ENCODE measurements at regions not wholly inside any gene's neighbourhood (a gene's known extent, or its start where the extent isn't known, plus 50 kb on each side); places are given as distances from the start of the nearest gene placed in this dataset.

DNA sequence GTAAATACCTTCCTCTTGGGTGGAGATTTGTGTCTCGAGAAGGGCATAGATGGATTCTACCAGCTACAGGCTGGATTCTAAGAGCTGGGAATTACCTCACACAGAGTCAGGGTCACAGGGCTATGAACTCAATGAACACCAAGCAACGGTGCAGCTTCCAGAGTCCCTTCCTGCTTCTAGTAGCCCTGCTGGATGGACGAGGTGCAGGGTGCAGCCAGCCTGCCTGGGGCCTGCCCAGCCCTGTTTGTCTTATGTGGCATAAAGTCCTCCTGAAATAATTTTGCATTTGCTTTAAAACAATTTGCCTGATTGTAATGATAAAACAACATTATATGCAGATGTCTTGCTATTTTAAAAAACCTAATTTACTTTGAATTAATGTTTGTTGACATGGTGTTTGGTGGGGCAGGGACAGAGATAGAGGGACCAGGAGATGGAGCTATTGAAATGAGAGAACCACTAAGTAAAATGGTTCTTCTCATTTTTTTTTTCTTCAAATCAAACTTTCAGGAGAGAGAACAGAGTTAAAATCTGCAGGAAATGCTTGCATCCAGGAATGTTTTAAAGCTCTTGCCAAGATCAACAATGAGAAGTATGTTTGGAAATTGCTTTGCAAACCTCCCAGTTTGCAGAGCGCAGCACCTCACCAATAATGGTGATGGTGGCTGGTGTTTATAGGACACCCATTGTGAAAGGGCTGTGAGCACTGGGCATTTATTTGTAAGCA lies 305.4 kb upstream of the PODXL start:
- Mint-ChIP-seq H3K27ac (no peak overlapping the region), H3K36me3 (ENCODE audit: low read depth) (no peaks in the 10 kb centered on the region), H3K4me1 (no peaks in the 10 kb centered on the region), H3K9me3 (no peaks in the 10 kb centered on the region), H3K27me3 (no peaks in the 10 kb centered on the region), H3K4me3 (no peak overlapping the region)
- ChIA-PET POLR2A (interaction anchor here (0.6 kb wide), 1 partner anchor 414 kb away, joined by 3 read pairs; no protein-coding TSS in a partner anchor), CTCF (no interaction called here)
- DNase-seq = no peak

DNA sequence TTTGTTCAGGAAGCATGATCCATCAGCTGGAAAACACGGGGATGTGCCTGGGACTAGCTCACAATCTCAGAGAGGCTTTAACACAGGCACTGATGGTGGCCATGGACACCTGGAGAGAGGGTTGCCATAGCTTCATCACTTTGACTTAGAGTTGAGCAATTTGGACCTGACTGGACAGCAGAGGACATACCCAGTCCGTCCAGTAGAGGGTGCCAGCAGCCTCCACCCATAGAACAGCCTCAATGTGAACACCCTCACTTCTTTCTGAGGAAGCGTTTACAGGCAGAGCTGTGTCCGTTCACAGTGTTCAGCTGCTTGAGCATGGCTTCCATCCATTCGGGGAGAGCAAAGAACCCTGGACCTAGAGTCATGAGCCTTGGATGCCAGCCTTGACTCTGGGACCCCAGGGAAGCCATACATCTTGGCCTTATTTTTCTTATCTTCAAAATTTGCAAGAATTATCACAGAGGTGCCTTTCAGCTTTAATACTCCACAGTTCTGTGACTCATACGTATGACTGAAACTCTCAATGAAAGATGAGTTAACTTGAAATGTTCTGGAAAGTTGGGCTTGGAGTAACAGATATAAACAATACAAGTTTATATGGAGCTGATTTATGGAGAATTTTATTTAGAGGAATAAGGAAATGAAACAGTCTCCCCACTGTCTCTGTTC lies 302.9 kb upstream of the PODXL start:
- no peak overlapping the region for H3K4me3 Mint-ChIP-seq

DNA sequence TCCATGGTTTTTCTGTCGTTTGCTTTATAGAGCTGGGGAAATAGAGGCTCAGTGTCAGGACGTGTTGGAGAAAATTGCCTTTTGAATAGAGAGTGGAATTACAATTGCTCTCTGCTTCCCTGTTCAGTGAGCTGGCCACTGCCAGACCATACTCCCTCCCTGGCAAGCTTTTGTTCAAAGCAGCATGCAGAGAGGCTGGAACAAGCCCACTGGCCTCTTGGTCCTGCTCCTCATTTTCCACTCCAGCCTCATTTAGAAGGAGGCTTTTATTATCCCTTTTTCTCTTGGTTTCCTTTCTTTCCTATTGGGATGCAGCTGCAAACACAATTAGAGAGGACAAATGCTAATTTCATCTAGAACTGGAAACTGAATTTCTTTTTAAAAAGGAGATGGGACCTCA lies 302.2 kb upstream of the PODXL start:
- Mint-ChIP-seq H3K4me1 (no peaks in the 10 kb centered on the region), H3K9me3 (peaks cover 6% of the 10 kb centered on the region), H3K4me3 (no peak overlapping the region), H3K27ac (no peak overlapping the region), H3K27me3 (no peaks in the 10 kb centered on the region), H3K36me3 (ENCODE audit: low read depth) (no peaks in the 10 kb centered on the region)
- CTCF ChIA-PET = interaction anchor here (1.0 to 1.2 kb wide), 2 partner anchors 10 to 193 kb away, joined by 3 to 5 read pairs; no protein-coding TSS in a partner anchor
- DNase-seq = no peak
- POLR2A ChIA-PET = no interaction called here

More for the DNA sequence above, 302.9 kb upstream of the PODXL start:
- H3K9me3 Mint-ChIP-seq = peaks cover 3% of the 10 kb centered on the region
- no peaks in the 10 kb centered on the region for H3K4me1 Mint-ChIP-seq
- POLR2A ChIA-PET = no interaction called here
- H3K27ac Mint-ChIP-seq = no peak overlapping the region
- peak; percentile 50 for DNase-seq
- CTCF ChIA-PET = interaction anchor here (0.6 to 1.2 kb wide), 3 partner anchors 11 to 192 kb away, joined by 3 to 5 read pairs (median 3); no protein-coding TSS in a partner anchor
- H3K27me3 Mint-ChIP-seq = no peaks in the 10 kb centered on the region
- H3K36me3 Mint-ChIP-seq (ENCODE audit: low read depth) = no peaks in the 10 kb centered on the region

DNA sequence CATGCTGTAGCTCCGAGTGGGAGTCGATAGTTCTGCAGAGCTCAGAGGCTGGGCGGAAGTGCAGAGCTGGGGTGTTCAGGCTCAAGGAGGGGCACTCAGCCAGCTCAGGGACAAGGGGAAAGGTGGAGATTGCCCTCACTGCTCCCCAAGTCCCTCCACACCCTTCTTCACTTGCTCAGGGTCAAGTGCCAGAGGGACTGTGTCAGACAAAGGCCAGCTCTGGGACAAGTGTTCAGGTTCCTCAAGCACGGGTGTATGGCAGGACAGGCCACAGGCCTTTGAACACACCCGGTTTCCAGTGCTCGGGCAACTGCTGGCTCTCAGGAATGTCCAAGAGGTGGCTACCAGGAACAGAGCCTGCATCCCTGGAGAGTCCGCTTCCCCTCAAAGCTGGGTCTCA lies 293.0 kb upstream of the PODXL start:
- DNase-seq = no peak
- H3K27me3 Mint-ChIP-seq = peaks cover 4% of the 10 kb centered on the region
- CTCF ChIA-PET = interaction anchor here (2.2 kb wide), 1 partner anchor 10 kb away, joined by 5 read pairs; no protein-coding TSS in a partner anchor
- POLR2A ChIA-PET = no interaction called here
- H3K4me1 Mint-ChIP-seq = no peaks in the 10 kb centered on the region
- no peak overlapping the region for H3K4me3 Mint-ChIP-seq
- peaks cover 6% of the 10 kb centered on the region for H3K9me3 Mint-ChIP-seq
- no peaks in the 10 kb centered on the region for H3K36me3 Mint-ChIP-seq (ENCODE audit: low read depth)
- no peak overlapping the region for H3K27ac Mint-ChIP-seq

DNA sequence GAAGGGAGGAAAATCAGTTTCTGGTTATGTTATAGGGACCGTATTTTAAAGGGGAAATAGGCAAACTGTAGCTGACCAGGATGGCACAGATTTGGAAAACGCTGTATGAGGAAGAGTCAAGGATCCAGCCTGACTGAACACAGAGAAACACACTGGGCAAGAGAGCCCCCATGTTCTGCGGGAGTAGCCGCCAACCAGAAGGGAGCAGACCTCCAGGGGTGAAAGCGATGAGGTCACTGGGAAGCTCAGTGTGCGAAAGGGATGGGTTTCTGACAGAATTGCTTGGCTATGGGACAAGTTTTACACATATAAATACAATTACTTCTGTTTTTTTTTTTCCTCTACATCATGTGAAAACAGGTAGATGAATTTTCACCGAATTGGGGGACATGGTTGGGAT lies 291.6 kb upstream of the PODXL start:
- Mint-ChIP-seq H3K27ac (no peak overlapping the region), H3K9me3 (no peaks in the 10 kb centered on the region), H3K36me3 (ENCODE audit: low read depth) (no peaks in the 10 kb centered on the region), H3K27me3 (peaks cover 4% of the 10 kb centered on the region), H3K4me3 (no peak overlapping the region), H3K4me1 (no peaks in the 10 kb centered on the region)
- no peak for DNase-seq
- POLR2A ChIA-PET = no interaction called here
- CTCF ChIA-PET = interaction anchor here (2.2 kb wide), 1 partner anchor 11 kb away, joined by 5 read pairs; no protein-coding TSS in a partner anchor

DNA sequence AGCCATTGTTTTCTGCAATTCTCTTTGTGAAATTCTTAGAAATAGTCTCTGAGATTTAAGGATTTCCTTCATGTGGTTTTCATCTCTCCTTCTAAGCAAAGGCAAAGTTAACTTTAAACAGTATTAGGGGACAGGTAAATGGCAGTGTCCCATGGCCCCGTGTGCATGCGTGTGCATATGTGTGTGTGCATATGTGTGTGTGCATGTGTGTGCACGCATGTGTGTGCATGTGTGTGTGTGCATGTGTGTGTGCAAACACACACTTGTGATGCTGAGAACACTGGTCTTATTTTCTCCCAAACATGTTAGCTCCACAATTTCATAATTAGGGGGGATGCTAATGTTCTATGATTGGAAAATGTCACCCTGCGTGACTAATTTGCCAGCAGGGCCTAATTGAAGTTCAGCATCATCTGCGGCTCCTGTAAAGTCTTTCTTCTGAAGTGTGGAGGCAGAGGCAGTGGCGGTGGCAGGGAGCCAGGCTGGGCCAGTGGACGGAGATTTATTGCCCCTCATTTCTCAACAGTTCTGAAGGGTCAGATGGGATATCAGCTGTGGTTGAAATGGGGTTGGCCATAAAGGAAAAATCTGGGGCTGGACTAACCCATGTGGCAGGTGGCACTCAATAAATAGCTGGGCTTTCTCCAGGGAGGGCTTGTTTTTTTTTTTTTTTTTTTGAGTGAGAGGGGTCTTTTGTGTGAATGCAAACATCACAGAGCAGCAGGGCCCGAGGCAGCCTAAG lies 289.3 kb upstream of the PODXL start:
- peaks cover 4% of the 10 kb centered on the region for H3K27me3 Mint-ChIP-seq
- no peak overlapping the region for H3K4me3 Mint-ChIP-seq
- H3K36me3 Mint-ChIP-seq (ENCODE audit: low read depth) = no peaks in the 10 kb centered on the region
- no peaks in the 10 kb centered on the region for H3K9me3 Mint-ChIP-seq
- ChIA-PET POLR2A (no interaction called here), CTCF (interaction anchor here (1.0 kb wide), 1 partner anchor 19 kb away, joined by 3 read pairs; no protein-coding TSS in a partner anchor)
- no peak for DNase-seq
- no peak overlapping the region for H3K27ac Mint-ChIP-seq
- no peaks in the 10 kb centered on the region for H3K4me1 Mint-ChIP-seq

DNA sequence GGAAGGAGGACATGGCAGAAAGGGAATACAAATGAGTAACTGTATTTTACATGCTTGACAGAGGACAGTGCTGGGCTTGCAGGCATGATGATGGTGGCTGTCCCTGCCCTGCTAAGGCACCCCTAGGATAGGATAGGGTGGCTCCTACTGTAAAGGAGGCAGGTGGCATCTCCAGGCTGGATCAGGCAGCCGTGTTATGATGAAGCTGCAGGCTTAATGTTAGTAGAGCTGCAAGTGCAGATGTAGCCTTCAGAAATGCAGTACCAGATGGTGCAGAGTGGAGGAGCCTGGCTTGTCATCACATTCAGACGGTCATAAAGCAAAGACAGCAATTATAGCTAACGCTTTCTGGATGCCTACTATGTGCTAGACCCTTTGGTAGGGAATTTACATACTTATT lies 287.9 kb upstream of the PODXL start:
- Mint-ChIP-seq H3K4me3 (no peak overlapping the region), H3K9me3 (no peaks in the 10 kb centered on the region), H3K36me3 (ENCODE audit: low read depth) (no peaks in the 10 kb centered on the region), H3K4me1 (no peaks in the 10 kb centered on the region), H3K27me3 (peaks cover 8% of the 10 kb centered on the region), H3K27ac (no peak overlapping the region)
- DNase-seq = no peak
- ChIA-PET POLR2A (no interaction called here), CTCF (interaction anchor here (0.6 to 1.0 kb wide), 3 partner anchors 13 to 735 kb away, joined by 3 to 5 read pairs (median 4); no protein-coding TSS in a partner anchor)

DNA sequence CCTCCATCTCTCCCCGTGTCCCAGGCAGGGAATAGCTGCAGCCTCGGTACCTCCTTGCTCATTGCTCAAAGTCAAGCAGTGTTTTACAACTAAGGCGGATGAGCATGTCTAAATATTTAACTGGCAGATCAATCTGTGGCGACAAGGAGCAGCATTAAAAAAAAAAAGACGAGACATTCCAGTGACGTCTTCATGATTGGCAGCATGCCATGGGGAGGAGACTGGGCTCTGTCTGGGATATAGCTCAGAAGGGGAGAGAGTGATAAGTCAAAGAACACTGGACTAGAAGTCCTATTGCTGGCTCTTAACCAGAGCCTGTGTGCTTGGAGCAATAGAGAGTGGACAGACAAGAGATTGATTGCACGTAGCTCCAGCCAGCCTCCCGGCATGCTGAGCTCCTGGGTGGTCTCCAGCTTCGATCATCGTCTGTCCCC lies 287.5 kb upstream of the PODXL start:
- Mint-ChIP-seq H3K27me3 (peaks cover 8% of the 10 kb centered on the region), H3K9me3 (no peaks in the 10 kb centered on the region), H3K4me1 (no peaks in the 10 kb centered on the region), H3K36me3 (ENCODE audit: low read depth) (no peaks in the 10 kb centered on the region), H3K27ac (no peak overlapping the region), H3K4me3 (no peak overlapping the region)
- ChIA-PET POLR2A (no interaction called here), CTCF (interaction anchor here (0.6 to 1.0 kb wide), 3 partner anchors 14 to 736 kb away, joined by 3 to 5 read pairs (median 4); no protein-coding TSS in a partner anchor)
- no peak for DNase-seq

DNA sequence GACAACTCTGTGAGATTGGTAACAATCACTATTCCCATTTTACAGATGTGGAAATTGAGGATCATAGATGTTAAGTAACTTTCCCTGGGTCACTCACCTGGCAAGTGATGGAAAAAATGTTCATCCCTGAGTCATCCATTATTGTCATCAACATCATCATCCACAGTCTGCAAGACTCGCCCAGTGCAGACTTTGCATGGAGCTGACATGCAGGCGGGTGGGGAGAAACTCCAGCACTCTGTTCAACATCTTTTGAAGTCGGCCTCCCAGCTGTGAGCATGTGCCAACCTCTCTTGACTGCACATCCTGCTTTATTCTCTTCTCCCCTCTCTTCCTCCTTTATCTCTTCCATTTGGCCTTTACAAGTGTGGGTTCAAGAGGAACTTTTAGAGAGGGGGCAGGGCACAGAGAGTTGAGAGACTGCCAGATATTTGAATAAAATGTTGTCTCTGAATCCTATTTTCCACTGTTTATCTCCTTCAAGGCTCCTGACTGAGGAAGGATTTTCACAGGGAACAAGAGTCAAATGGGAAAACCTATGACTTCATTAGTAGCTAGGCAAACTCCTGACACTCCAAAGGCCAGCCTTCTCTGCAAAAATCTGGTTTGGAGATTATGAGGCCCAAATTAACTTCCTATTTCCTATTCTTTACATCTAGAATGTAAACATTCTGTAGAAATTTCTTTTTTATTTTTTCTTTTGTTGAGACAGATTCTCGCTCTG lies 283.7 kb upstream of the PODXL start:
- POLR2A ChIA-PET = no interaction called here
- no peak overlapping the region for H3K27ac Mint-ChIP-seq

DNA sequence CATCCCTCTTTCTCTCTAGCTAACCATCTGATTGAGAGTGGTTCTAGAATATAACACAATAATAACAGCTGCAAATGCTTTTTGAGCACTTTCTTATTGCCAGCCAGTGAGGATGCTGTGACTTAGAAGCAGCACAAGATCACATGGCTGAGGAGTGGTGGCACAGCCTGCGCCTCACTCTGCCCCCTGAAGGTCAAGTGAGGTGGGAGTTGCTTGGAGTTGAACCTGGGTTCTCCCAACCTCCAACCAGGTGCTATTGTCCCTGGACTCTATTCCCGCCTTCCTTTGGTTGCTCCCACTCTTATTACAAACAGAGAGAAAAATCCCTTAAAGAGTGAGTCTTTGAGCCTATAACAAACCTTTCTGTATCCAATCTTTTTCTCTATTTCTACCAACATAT lies 280.3 kb upstream of the PODXL start:
- Mint-ChIP-seq H3K27me3 (peaks cover 4% of the 10 kb centered on the region), H3K4me1 (no peaks in the 10 kb centered on the region), H3K36me3 (ENCODE audit: low read depth) (no peaks in the 10 kb centered on the region), H3K4me3 (no peak overlapping the region), H3K27ac (no peak overlapping the region), H3K9me3 (no peaks in the 10 kb centered on the region)
- CTCF ChIA-PET = no interaction called here
- DNase-seq = no peak
- POLR2A ChIA-PET = no interaction called here

More for the DNA sequence above, 283.7 kb upstream of the PODXL start:
- Mint-ChIP-seq H3K27me3 (peaks cover 4% of the 10 kb centered on the region), H3K4me1 (no peaks in the 10 kb centered on the region), H3K36me3 (ENCODE audit: low read depth) (no peaks in the 10 kb centered on the region), H3K4me3 (no peak overlapping the region), H3K9me3 (no peaks in the 10 kb centered on the region)
- no peak for DNase-seq
- CTCF ChIA-PET = no interaction called here

DNA sequence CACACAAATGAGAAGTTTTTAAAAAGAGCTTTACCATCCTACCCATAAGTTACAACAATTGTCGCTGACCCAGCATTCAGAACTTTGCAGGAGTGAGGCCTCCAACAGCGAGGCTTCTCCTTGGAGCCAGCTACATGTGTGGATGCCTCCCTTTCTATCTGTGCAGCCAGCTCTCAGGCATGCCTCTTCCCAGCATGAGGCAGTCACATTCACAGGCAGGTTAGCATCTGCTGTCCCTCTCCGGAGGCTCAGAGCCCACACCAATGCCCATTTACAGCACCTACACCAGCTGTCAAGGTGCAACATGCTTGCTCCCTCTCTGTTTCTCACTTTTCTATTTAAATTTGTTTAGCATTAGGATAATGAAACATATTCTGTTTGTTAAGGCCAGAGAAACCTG lies 278.7 kb upstream of the PODXL start:
- ChIA-PET CTCF (interaction anchor here (1.2 kb wide), 1 partner anchor 14 kb away, joined by 3 read pairs; no protein-coding TSS in a partner anchor), POLR2A (no interaction called here)
- no peaks in the 10 kb centered on the region for H3K4me1 Mint-ChIP-seq

DNA sequence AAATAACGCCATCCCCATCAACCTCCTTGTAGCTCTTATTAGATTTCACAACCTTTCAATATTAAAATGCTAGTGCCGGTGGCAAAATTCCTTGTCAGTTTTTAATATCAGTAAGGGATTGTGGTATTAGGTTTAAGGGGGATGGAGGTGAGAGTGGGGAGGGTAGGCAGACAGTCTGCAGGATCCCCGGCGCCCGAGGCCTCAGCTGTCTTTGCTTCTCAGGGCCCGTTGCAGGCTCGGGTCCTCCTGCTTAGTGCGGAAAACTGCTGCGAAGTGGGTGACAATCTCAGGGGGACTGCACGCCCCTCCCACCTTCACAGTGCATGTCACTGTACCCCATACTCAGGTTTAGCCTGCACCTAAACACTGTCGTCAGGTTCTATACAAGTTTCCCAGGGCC lies 274.3 kb upstream of the PODXL start:
- H3K27ac Mint-ChIP-seq = no peak overlapping the region
- H3K27me3 Mint-ChIP-seq = peaks cover 6% of the 10 kb centered on the region
- H3K4me1 Mint-ChIP-seq = no peaks in the 10 kb centered on the region
- H3K36me3 Mint-ChIP-seq (ENCODE audit: low read depth) = no peaks in the 10 kb centered on the region
- no peak overlapping the region for H3K4me3 Mint-ChIP-seq
- ChIA-PET POLR2A (no interaction called here), CTCF (no interaction called here)
- DNase-seq = no peak
- H3K9me3 Mint-ChIP-seq = no peaks in the 10 kb centered on the region

More for the DNA sequence above, 278.7 kb upstream of the PODXL start:
- no peaks in the 10 kb centered on the region for H3K36me3 Mint-ChIP-seq (ENCODE audit: low read depth)
- peaks cover 6% of the 10 kb centered on the region for H3K27me3 Mint-ChIP-seq
- H3K9me3 Mint-ChIP-seq = no peaks in the 10 kb centered on the region
- no peak overlapping the region for H3K4me3 Mint-ChIP-seq
- DNase-seq = no peak
- no peak overlapping the region for H3K27ac Mint-ChIP-seq

All from activated CD4-positive, alpha-beta T cell treated with anti-CD3 and anti-CD28 coated beads, Interleukin-2, amount 10 ng/mL, durations not matched to agents 7 days and 5 days (primary cell).